HepG2 (cell line): ENCODE measurements at regions not wholly inside any gene's neighbourhood (a gene's known extent, or its start where the extent isn't known, plus 50 kb on each side); places are given as distances from the start of the nearest gene placed in this dataset.

ENCODE experiments used
- ATF7 ChIP-seq, 2 experiments: fragments of 450-650 bp in 1 of 2; sonication (generic) in 1 of 2; formaldehyde crosslinking in 1 of 2; IDR thresholded peaks; 2 replicates each; pipeline versions ENCODE4 v1.4.0 to v1.6.1; 2016 to 2020; ENCODE audit warnings: antibody characterized with exemption in 1 of 2, mild to moderate bottlenecking in 1 of 2, missing genetic modification reagents in 1 of 2
- KDM5B ChIP-seq: sonication (generic); formaldehyde crosslinking; IDR thresholded peaks from 2 replicates; pipeline ENCODE4 v1.4.0; 2020; ENCODE audit warnings: missing genetic modification reagents, mild to moderate bottlenecking, borderline replicate concordance
- MYC ChIP-seq: sonication (generic); formaldehyde crosslinking; IDR thresholded peaks from 2 replicates; pipeline ENCODE4 v1.9.0; 2021; ENCODE audit warnings: missing genetic modification reagents, borderline replicate concordance
- RXRB ChIP-seq: IDR thresholded peaks from 2 replicates; pipeline ENCODE4 v1.6.1; 2016; ENCODE audit warnings: borderline replicate concordance, missing genetic modification reagents, missing compliant biosample characterization
- ZNF24 ChIP-seq: fragments of 450-650 bp; IDR thresholded peaks from 2 replicates; pipeline ENCODE4 v1.6.1; 2017; ENCODE audit warnings: antibody characterized with exemption, mild to moderate bottlenecking
- TF ChIP-seq, protein P1 (sequence below), 2 experiments: fragments of 450-650 bp in 1 of 2; sonication (generic) in 1 of 2; formaldehyde crosslinking; IDR thresholded peaks; 2 replicates each; pipeline versions ENCODE4 v1.5.0 to v1.8.0; 2020 to 2022; ENCODE audit warnings: mild to moderate bottlenecking in 1 of 2, missing genetic modification reagents in 1 of 2
- TF ChIP-seq, protein P2 (sequence below): sonication (generic); formaldehyde crosslinking; IDR thresholded peaks from 2 replicates; pipeline ENCODE4 v1.4.0; 2020; ENCODE audit warnings: missing genetic modification reagents

DNA sequence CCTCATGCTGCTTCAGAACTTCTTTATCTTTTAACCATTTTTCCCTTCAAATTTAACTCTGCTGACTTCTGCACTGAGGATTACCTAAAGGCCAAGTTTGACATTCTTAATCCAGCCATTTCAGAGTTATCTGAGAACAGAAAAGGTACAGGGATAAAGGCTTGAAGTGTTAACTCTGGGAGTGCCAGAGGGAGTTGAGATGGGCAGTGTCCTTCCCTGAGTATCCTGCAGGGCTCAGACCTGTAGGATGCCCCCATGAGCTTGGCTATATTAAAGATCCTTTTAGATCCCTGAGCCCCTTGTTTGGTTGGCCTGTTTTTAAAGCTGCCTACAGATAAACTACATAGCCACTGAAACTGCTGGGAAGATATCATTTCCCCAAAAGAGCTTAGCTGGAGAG is 268.4 kb upstream of the KIRREL3 start:
- TF ChIP-seq RXRB (CRISPR knock-in tag) = no peak
- no peak for TF ChIP-seq ZNF24
- TF ChIP-seq KDM5B (CRISPR knock-in tag) = no peak
- TF ChIP-seq, protein P1, sequence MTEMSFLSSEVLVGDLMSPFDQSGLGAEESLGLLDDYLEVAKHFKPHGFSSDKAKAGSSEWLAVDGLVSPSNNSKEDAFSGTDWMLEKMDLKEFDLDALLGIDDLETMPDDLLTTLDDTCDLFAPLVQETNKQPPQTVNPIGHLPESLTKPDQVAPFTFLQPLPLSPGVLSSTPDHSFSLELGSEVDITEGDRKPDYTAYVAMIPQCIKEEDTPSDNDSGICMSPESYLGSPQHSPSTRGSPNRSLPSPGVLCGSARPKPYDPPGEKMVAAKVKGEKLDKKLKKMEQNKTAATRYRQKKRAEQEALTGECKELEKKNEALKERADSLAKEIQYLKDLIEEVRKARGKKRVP (CRISPR knock-in tag; IDR thresholded peaks at IDR 0.05) = no peak
- no peak for TF ChIP-seq ATF7 (IDR thresholded peaks at IDR 0.05)
- no peak for TF ChIP-seq ATF7 (CRISPR knock-in tag; IDR thresholded peaks at IDR 0.05)
- TF ChIP-seq MYC (CRISPR knock-in tag) = no peak
- TF ChIP-seq, protein P2, sequence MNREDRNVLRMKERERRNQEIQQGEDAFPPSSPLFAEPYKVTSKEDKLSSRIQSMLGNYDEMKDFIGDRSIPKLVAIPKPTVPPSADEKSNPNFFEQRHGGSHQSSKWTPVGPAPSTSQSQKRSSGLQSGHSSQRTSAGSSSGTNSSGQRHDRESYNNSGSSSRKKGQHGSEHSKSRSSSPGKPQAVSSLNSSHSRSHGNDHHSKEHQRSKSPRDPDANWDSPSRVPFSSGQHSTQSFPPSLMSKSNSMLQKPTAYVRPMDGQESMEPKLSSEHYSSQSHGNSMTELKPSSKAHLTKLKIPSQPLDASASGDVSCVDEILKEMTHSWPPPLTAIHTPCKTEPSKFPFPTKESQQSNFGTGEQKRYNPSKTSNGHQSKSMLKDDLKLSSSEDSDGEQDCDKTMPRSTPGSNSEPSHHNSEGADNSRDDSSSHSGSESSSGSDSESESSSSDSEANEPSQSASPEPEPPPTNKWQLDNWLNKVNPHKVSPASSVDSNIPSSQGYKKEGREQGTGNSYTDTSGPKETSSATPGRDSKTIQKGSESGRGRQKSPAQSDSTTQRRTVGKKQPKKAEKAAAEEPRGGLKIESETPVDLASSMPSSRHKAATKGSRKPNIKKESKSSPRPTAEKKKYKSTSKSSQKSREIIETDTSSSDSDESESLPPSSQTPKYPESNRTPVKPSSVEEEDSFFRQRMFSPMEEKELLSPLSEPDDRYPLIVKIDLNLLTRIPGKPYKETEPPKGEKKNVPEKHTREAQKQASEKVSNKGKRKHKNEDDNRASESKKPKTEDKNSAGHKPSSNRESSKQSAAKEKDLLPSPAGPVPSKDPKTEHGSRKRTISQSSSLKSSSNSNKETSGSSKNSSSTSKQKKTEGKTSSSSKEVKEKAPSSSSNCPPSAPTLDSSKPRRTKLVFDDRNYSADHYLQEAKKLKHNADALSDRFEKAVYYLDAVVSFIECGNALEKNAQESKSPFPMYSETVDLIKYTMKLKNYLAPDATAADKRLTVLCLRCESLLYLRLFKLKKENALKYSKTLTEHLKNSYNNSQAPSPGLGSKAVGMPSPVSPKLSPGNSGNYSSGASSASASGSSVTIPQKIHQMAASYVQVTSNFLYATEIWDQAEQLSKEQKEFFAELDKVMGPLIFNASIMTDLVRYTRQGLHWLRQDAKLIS = no peak
